LNCAP (cell line): ENCODE measurements at regions not wholly inside any gene's neighbourhood (a gene's known extent, or its start where the extent isn't known, plus 50 kb on each side); places are given as distances from the start of the nearest gene placed in this dataset.
A peak's percentile ranks its signal among the peaks of the same experiment; 100 is the strongest.

ENCODE experiments used
- TF ChIP-seq, protein P1 (sequence below): fragments of 450-650 bp; IDR thresholded peaks from 2 replicates; pipeline ENCODE4 v1.5.1; 2017; ENCODE audit warnings: mild to moderate bottlenecking

DNA sequence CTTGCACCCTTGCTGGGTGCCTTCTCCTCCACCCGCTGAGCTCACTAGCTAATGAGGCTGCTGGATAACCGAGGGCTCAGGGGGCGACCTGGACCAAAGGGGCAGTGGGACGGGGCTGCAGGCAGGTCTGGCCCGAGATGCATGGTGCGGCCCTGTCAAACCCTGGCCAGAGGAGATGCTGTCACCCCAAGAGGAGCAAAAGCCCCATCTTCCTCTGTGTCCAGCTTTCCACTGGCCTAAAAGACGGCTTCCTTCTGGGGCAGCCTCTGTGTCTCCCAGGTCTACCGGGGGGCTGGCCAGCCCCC, 261.8 kb downstream of the TBC1D4 start:
- TF ChIP-seq, protein P1, sequence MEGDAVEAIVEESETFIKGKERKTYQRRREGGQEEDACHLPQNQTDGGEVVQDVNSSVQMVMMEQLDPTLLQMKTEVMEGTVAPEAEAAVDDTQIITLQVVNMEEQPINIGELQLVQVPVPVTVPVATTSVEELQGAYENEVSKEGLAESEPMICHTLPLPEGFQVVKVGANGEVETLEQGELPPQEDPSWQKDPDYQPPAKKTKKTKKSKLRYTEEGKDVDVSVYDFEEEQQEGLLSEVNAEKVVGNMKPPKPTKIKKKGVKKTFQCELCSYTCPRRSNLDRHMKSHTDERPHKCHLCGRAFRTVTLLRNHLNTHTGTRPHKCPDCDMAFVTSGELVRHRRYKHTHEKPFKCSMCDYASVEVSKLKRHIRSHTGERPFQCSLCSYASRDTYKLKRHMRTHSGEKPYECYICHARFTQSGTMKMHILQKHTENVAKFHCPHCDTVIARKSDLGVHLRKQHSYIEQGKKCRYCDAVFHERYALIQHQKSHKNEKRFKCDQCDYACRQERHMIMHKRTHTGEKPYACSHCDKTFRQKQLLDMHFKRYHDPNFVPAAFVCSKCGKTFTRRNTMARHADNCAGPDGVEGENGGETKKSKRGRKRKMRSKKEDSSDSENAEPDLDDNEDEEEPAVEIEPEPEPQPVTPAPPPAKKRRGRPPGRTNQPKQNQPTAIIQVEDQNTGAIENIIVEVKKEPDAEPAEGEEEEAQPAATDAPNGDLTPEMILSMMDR, result no peak

DNA sequence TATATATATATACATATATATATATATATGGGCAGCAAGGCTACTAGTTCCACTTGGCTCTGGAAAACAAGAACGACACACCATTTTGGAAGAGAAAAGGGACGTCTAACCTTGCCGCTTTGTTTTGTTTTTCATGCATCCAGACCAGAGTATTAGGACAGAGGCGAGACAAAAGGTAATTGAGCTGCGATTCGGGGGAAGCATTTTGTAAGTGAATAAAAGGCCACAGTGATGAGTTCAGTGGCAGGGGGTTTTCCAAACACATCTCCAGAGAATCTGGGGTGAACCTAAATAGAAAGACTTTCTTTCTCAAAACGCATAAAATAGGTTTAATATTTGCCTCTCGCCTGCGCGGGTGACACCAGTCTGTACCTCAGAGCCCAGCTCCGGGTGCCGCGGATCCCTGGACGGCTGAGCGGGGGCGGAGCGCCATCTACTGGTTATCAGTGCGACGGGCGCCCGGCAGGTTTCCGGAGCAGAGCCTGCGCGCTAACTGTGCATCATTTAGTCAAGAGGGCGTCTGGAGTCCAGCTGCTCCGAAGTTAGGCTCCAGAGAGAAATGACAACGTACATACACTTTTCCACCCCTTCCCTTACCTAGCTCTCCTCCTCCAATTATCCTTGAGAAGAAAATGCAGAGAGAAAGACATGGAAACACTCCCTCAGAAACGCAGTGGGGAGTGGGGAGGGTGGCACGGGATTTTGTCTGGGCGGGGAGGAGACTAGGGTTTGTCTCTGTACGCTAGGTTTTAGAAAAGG, 262.3 kb downstream of the TBC1D4 start:
- TF ChIP-seq, protein P1, result peak; percentile 46; the same call in 1 of the 2 replicates

- TF ChIP-seq, protein P1, result no peak
Measured at GRCh38 chr13:75217949-75218348, 264.0 kb downstream of the TBC1D4 start.

DNA sequence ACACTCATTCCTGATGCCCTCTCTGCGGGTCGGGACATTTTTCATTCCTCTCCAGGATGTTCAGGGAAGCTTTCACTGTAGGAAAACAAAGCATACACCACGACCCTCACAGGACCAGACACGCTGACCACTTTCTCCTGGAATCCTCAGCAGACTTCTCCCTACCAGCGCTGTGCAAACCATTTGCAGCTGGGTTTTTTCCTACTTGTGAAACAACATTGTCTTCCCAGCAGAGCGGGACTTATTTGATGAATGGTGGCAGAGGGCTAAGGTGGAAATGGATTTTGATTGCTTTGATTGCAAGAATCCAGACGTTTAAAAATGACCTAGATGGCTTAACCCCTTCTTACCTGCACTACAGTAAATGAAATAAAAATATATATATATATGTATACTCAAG, 265.9 kb downstream of the TBC1D4 start:
- TF ChIP-seq, protein P1, result no peak

- TF ChIP-seq, protein P1, result no peak
Measured at GRCh38 chr13:75214846-75215245, 267.1 kb downstream of the TBC1D4 start.

DNA sequence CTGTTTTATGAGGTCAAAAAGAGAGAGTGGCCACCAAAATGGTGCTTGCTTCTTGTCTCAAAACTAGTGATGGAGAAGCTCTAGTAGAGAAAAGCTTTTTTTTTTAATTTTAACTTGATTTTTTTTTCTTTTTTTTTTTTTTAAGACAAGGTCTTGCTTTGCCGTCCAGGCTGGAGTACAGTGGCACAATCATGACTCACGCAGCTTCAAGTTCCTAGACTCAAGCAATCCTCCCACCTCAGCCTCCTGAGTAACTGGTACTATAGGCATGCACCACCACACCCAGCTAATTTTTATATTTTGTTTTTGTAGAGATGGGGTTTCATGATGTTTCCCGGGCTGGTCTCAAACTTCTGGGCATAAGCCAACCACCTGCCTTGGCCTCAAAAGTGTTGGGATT, 279.0 kb downstream of the TBC1D4 start:
- TF ChIP-seq, protein P1, result no peak

GRCh38 chr13:75197803-75198202, 284.2 kb downstream of the TBC1D4 start:
- TF ChIP-seq, protein P1, result no peak
